Activated naive CD8-positive, alpha-beta T cell treated with anti-CD3 and anti-CD28 coated beads, Interleukin-2, amount 50 U/mL, for 24 hours (primary cell): ENCODE measurements at regions not wholly inside any gene's neighbourhood (a gene's known extent, or its start where the extent isn't known, plus 50 kb on each side); places are given as distances from the start of the nearest gene placed in this dataset.

Experiments
- ATAC-seq: fragments of 150-1000 bp; cut with Tn5 transposase; one replicate; pipeline ENCODE4 v1.10.0; 2021
- DNase-seq: peaks from one replicate; pipeline ENCODE4 v3.0.0; 2021
- H3K27ac Mint-ChIP-seq: one replicate; pipeline ENCODE4 v1.8.0; 2021; ENCODE audit warnings: mild to moderate bottlenecking, mixed read lengths
- H3K27me3 Mint-ChIP-seq: one replicate; pipeline ENCODE4 v1.8.0; 2021; ENCODE audit warnings: mixed read lengths
- H3K36me3 Mint-ChIP-seq: one replicate; pipeline ENCODE4 v1.8.0; 2021; ENCODE audit warnings: low read depth, mixed read lengths
- H3K4me1 Mint-ChIP-seq: one replicate; pipeline ENCODE4 v1.8.0; 2021; ENCODE audit warnings: mixed read lengths
- H3K4me3 Mint-ChIP-seq: one replicate; pipeline ENCODE4 v1.8.0; 2021; ENCODE audit warnings: mild to moderate bottlenecking, moderate library complexity, mixed read lengths
- H3K9me3 Mint-ChIP-seq: one replicate; pipeline ENCODE4 v1.8.0; 2021; ENCODE audit warnings: mixed read lengths

DNA sequence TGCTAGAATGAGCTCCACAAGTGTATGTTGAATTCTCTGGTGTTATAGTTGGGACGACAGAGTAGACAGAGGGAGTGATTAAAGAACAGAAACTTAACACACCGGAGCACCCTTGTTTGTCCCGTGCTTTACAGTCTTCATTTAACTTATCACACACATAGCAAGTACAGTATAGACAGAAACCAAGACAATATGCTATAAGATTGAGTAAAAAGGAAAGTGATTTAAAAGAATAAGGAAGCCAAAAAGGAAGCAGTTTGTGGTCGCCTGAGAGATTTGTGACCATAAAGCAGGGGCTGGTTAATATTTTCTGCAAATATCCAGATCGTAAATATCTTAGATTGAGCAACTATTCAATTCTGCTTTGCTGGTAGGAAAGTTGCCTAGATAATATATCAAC, 1128.4 kb downstream of the TSN start:
- no peaks in the 10 kb centered on the region for H3K4me1 Mint-ChIP-seq
- DNase-seq (no peak), ATAC-seq (no peak)
- no peak overlapping the region for H3K4me3 Mint-ChIP-seq
- H3K27ac Mint-ChIP-seq, result no peak overlapping the region
- H3K27me3 Mint-ChIP-seq, result no peaks in the 10 kb centered on the region
- no peaks in the 10 kb centered on the region for H3K36me3 Mint-ChIP-seq
- H3K9me3 Mint-ChIP-seq, result peaks cover 9% of the 10 kb centered on the region

DNA sequence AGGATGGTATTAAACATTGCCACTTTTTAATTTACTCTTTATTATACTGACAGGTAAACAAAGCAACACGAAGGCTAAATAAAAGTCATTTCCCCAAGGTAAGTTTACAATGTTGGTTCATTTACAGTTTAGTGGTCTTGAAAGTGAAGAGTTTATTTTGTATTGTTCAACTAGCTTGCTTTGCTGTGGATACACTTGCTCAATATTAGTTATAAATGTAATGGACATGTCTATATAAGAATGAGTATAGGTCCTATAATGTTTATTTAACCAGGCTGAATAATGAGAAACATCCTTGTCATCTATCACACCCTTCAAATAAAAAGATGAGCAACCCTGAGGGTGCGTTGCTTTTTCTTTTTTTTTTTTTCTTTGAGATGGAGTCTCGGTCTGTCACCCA, 1129.4 kb downstream of the TSN start:
- Mint-ChIP-seq H3K4me1 (no peaks in the 10 kb centered on the region), H3K27me3 (no peaks in the 10 kb centered on the region), H3K27ac (no peak overlapping the region), H3K36me3 (no peaks in the 10 kb centered on the region), H3K9me3 (peaks cover 9% of the 10 kb centered on the region), H3K4me3 (no peak overlapping the region)
- no peak for ATAC-seq
- no peak for DNase-seq

DNA sequence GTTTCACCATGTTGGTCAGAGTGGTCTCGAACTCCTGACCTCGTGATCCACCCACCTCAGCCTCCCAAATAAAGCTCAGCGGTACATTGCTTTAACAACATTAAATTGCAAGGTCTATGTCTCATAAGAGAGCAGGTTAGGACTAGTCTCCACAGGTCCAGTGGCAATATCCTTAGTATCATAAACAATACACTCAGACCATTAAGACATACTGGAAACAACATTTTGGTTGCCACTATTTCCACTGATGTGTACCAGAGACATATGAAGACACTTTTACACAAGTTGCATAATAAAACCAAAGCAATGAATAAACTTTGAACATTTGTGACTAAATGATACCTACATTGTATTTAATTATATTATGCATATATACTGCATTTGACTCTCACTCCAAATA, 1130.0 kb downstream of the TSN start:
- no peak overlapping the region for H3K27ac Mint-ChIP-seq
- no peaks in the 10 kb centered on the region for H3K36me3 Mint-ChIP-seq
- no peak for DNase-seq
- H3K9me3 Mint-ChIP-seq, result peaks cover 9% of the 10 kb centered on the region
- H3K27me3 Mint-ChIP-seq, result no peaks in the 10 kb centered on the region
- no peak for ATAC-seq
- H3K4me3 Mint-ChIP-seq, result no peak overlapping the region
- no peaks in the 10 kb centered on the region for H3K4me1 Mint-ChIP-seq

DNA sequence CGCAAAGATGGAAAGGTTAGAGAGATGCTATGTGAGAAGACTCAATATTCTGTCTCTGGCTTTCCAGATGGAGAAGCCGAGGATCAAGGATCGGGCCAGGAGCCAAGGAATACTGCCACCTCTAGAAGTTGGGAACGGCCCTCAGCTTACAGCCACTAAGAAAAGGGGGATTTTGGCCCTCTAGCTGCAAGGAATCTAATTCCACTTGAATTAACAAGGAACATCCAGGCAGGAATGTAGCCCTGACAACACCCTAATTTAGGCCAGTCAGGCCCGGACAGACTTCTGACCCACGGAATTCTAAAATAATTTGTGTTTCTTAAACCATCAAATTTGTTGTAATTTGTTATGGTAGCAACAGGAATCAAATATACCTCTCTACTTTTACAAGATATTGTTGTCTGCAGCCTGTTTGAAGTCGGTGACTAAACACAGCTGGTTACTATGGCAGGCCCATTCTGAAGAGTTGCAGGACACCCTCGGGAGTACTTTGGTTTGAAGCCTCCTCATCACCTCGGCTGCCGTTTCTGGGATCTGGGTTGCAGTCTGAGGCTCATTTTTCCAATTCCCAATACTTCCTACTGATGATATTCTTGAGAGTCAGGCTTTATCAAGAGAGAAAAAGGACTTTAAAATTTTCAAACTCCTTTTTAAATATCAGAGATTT, 1131.2 kb downstream of the TSN start:
- ATAC-seq, result no peak
- H3K36me3 Mint-ChIP-seq, result no peaks in the 10 kb centered on the region
- H3K4me3 Mint-ChIP-seq, result no peak overlapping the region
- no peak for DNase-seq
- no peaks in the 10 kb centered on the region for H3K4me1 Mint-ChIP-seq
- H3K9me3 Mint-ChIP-seq, result no peaks in the 10 kb centered on the region
- H3K27ac Mint-ChIP-seq, result no peak overlapping the region
- H3K27me3 Mint-ChIP-seq, result no peaks in the 10 kb centered on the region

DNA sequence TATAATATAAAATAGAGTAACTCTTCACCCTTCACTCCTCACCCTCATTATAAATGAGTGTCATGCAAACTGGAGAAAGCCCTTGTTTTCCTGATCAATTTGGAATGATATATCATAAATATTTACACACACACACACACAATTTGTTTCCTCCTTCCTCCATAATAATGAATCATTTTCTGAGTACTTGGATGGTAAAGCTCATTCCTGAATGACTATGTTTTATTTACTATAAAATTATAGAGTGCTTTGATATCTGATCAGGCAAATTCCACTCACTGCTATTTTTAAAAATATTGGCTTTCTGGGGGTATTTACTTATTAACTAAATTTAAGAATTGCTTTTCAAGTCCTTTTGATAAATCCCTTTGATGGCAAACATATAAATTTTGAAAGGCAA, 1125.5 kb upstream of the CNTNAP5 start:
- no peak overlapping the region for H3K27ac Mint-ChIP-seq
- DNase-seq (no peak), ATAC-seq (no peak)
- H3K9me3 Mint-ChIP-seq, result peaks cover 10% of the 10 kb centered on the region
- H3K4me3 Mint-ChIP-seq, result no peak overlapping the region
- no peaks in the 10 kb centered on the region for H3K27me3 Mint-ChIP-seq
- no peaks in the 10 kb centered on the region for H3K36me3 Mint-ChIP-seq
- H3K4me1 Mint-ChIP-seq, result no peaks in the 10 kb centered on the region

DNA sequence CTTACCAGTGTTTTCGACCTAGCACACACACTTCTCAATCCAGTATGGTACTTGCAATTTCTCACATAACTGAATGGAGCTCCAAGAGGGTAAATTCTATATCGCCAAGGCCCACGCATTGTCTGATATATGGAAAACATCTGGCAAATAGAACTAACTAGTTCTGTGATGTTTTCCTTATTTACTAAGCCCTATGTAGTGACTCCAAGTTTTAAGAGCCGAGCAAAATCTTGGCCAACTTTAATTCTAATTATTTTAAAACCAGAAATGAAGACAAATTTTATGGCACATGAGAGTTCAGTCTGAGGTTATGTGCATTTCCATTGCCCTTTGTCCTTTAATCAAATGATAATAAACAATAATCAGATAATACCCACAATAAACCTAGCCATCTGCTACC, 1119.7 kb upstream of the CNTNAP5 start:
- H3K4me3 Mint-ChIP-seq, result no peak overlapping the region
- ATAC-seq (no peak), DNase-seq (no peak)
- H3K36me3 Mint-ChIP-seq, result no peaks in the 10 kb centered on the region
- peaks cover 3% of the 10 kb centered on the region for H3K9me3 Mint-ChIP-seq
- no peak overlapping the region for H3K27ac Mint-ChIP-seq
- no peaks in the 10 kb centered on the region for H3K27me3 Mint-ChIP-seq
- no peaks in the 10 kb centered on the region for H3K4me1 Mint-ChIP-seq

DNA sequence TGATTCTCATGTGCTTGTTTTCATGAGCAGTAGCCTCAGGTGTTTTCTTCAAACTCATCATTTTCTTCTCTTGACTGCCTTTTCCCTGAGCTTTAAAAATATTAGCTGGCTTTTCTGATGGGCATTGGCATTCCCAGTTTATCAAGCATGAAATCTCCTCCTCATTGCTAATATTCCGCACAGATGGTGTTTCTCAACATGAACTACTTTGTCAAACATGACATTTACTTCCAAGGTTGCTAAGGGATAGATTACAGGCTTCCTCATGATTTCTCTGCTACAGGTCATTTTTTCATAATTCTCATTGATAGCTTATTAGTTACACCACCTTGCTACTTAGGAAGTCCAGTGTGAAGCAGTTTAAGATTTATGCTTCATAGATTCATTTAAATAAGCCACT, 1116.9 kb upstream of the CNTNAP5 start:
- Mint-ChIP-seq H3K4me1 (no peaks in the 10 kb centered on the region), H3K27ac (no peak overlapping the region), H3K36me3 (no peaks in the 10 kb centered on the region), H3K9me3 (peaks cover 7% of the 10 kb centered on the region), H3K4me3 (no peak overlapping the region), H3K27me3 (no peaks in the 10 kb centered on the region)
- DNase-seq (no peak), ATAC-seq (no peak)

DNA sequence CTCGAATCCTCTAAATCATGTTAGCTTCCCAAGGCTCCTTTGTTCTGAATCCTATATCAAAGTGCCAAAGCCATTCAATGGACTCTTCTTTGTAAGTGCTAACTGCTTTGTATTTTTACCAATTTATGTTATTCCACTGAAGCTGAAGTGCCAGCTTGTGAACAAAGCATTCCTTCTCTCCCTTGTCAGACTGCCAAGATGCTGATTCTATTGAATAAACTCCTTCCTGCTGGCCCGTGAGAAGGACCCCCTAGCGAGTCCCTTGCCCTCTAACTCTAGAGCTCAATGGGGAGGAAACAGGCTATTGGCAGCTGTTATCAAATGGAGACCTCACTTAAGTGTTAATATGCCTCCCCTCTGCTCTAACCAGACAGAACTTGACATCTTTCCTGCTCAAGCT, 1097.9 kb upstream of the CNTNAP5 start:
- H3K27ac Mint-ChIP-seq, result no peak overlapping the region
- no peaks in the 10 kb centered on the region for H3K27me3 Mint-ChIP-seq
- no peaks in the 10 kb centered on the region for H3K36me3 Mint-ChIP-seq
- H3K4me3 Mint-ChIP-seq, result no peak overlapping the region
- ATAC-seq (no peak), DNase-seq (no peak)
- peaks cover 25% of the 10 kb centered on the region for H3K9me3 Mint-ChIP-seq
- no peaks in the 10 kb centered on the region for H3K4me1 Mint-ChIP-seq

DNA sequence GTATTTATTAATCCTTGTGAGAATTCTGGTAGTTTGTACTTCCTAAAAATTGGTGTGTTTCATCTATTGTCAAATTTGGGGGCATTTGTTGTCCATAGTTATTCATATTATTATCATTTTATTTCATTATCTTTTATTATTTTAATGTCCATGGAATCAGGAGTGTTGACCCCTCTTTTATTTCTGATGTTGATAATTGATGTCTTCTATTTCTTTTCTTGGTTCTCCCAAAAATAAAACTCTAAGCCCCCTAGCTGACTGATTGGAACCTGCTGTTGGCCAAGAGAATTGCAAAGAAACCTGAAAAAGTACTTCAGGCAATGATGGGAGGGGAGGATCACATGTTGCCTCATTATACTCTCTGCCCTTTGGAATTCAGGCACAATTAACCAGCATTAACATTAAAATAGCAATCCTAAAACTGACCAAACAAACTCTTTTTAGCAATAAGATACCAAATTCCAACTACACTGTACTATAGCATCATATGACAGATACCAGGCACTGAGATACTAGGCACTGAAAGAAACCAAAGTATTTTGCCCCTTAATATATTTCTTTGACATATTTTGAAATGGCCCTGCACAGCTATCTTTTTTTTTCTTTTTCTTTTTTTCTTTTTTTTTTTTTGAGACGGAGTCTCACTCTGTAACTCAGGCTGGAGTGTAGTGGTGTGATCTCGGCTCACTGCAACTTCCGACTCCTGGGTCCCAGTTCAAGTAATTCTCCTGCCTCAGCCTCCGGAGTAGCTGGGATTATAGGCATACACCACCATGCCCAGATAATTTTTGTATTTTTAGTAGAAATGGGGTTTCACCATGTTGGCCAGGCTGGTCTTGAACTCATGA, 1097.2 kb upstream of the CNTNAP5 start:
- Mint-ChIP-seq H3K27ac (no peak overlapping the region), H3K36me3 (no peaks in the 10 kb centered on the region), H3K27me3 (no peaks in the 10 kb centered on the region), H3K4me3 (no peak overlapping the region), H3K4me1 (no peaks in the 10 kb centered on the region), H3K9me3 (peaks cover 25% of the 10 kb centered on the region)
- DNase-seq, result no peak
- ATAC-seq, result no peak

DNA sequence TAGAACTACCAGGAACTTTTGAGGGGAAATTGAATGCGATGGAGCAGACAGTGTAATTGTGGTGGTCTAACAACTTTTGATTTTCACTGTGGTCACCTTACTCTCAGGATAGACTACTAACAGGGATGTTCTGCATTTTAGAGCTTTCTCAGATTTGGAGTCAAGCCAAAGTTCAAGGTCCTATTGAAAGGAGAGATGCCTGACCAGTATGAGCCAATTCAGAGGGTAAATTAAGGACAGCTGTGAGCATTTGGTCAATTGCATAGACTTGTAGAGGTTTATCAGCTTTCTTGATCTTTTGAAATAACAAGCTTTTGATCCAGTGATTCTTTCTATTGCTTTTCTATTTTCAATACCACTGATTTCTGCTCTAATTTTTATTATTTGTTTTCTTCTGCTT, 1095.7 kb upstream of the CNTNAP5 start:
- Mint-ChIP-seq H3K4me3 (no peak overlapping the region), H3K27me3 (no peaks in the 10 kb centered on the region), H3K27ac (no peak overlapping the region), H3K4me1 (no peaks in the 10 kb centered on the region), H3K36me3 (no peaks in the 10 kb centered on the region), H3K9me3 (peaks cover 21% of the 10 kb centered on the region)
- ATAC-seq, result no peak
- DNase-seq, result no peak

DNA sequence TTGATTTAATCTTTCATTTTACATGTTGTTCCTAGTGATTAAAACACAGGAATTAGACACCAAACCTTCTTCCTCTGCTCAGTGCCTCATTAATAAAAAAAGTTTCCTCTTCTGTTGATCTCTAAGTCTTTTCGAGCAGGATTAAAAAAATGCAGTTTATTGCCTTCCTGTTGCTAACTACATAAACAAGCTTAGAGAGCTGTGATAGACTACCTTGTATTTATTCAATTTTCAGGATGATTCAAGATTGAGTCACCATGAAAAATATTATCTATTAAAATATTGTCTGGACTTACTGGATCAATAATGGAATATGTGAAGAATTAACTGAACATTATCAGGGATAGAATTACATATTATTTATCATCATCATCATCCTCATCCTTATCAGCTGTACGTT, 1089.6 kb upstream of the CNTNAP5 start:
- H3K4me3 Mint-ChIP-seq, result no peak overlapping the region

DNA sequence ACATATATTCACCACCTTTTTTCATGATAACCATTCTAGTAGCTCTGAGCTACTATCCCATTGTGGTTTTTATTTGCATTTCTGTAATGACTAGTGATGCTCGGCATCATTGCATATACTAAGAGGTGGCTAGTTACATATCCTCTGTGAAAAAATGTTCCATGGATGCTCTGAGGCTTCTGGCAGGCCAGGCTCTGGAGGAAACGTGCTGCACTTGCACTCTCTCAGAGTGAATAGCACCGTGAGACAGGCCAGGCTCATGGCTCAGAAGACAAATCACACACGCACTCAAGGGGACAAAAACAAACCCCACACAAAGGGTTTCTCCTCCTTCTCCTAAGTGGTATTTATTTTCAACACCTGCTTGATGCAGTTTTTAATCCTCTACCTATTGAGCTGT, 1085.3 kb upstream of the CNTNAP5 start:
- Mint-ChIP-seq H3K9me3 (peaks cover 11% of the 10 kb centered on the region), H3K36me3 (no peaks in the 10 kb centered on the region), H3K27me3 (no peaks in the 10 kb centered on the region), H3K4me3 (no peak overlapping the region), H3K27ac (no peak overlapping the region), H3K4me1 (no peaks in the 10 kb centered on the region)
- no peak for DNase-seq
- no peak for ATAC-seq

More for the DNA sequence above, 1089.6 kb upstream of the CNTNAP5 start:
- Mint-ChIP-seq H3K4me1 (no peaks in the 10 kb centered on the region), H3K27ac (no peak overlapping the region), H3K9me3 (peaks cover 11% of the 10 kb centered on the region), H3K36me3 (no peaks in the 10 kb centered on the region), H3K27me3 (no peaks in the 10 kb centered on the region)
- DNase-seq (no peak), ATAC-seq (no peak)

DNA sequence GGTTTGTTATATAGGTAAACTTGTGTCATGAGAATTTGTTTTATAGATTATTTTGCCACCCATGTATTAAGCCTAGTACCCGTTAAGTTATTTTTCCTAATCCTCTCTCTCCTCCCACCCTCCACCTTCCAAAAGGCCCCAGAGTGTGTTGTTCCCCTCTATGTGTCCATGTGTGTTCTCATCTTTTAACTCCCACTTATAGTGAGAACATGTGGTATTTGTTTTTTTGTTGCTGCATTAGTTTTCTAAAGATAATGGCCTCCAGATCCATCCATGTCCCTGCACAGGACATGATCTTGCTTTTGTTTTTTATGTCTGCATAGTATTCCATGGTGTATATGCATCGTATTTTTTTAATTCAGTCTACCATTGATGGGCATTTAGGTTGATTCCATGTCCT, 1075.6 kb upstream of the CNTNAP5 start:
- no peaks in the 10 kb centered on the region for H3K36me3 Mint-ChIP-seq
- no peak overlapping the region for H3K4me3 Mint-ChIP-seq
- no peaks in the 10 kb centered on the region for H3K27me3 Mint-ChIP-seq
- no peak for ATAC-seq
- peaks cover 21% of the 10 kb centered on the region for H3K9me3 Mint-ChIP-seq
- no peak overlapping the region for H3K27ac Mint-ChIP-seq
- no peaks in the 10 kb centered on the region for H3K4me1 Mint-ChIP-seq
- no peak for DNase-seq

DNA sequence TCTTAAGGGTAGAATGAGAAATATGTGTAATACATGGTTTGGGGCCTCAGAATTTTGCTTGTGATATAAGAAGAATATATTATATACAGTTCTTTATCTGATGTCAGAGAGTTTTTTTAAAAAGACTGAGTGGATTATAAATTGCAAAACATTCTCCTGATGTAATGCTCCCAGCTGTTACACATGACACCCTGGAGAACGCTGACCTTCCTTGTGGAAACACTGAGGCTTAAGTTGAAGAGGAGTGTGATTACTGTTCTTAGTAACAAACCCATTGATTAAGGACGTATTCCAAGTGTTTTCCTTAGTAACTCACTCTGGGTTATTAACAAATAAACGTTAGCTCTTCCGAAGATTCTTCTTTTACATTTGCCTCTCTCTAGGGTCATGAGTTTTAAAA, 1069.3 kb upstream of the CNTNAP5 start:
- H3K27me3 Mint-ChIP-seq, result no peaks in the 10 kb centered on the region
- DNase-seq (no peak), ATAC-seq (no peak)
- H3K9me3 Mint-ChIP-seq, result peaks cover 6% of the 10 kb centered on the region
- H3K4me1 Mint-ChIP-seq, result no peaks in the 10 kb centered on the region
- no peaks in the 10 kb centered on the region for H3K36me3 Mint-ChIP-seq
- H3K4me3 Mint-ChIP-seq, result no peak overlapping the region
- no peak overlapping the region for H3K27ac Mint-ChIP-seq

DNA sequence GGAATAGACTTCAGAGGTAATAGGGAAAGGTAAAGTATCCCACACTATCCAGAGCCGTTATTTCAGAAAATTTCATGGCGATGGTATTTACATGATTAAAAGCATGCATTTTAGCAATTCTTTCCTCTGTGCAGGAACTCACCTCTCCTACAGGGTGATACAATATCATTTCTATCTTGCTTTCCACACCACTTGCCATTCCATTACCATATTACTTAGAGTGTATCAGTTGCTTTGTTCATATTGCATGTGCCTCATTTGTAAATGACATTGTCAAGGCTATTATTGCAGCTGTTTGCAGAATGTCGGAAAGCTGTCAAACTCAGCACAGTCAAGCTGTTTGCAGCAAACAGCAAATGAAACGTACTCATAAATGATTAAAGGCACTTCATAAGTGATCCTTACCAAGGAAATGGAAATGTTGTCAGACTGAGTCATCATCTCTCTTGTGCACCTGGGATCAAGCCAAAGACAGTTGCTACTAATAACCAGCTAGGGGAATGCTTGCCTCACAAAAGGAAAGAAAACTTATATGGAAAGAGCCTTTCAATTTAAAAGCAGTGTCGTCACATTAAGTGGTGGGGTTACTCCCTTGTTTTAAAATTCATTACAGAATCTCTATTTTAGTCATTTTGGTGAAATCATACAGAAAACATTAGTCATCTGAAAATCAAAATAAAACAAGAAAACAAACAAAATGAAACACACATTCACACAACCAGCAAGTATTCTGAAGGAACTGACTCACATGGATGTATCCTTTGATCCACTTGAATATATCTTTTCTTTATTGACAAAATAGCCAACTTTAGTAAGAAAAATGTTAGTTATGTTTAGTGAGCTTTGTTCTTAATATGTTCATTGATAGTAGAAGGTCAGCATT, 1064.1 kb upstream of the CNTNAP5 start:
- Mint-ChIP-seq H3K27ac (no peak overlapping the region), H3K36me3 (no peaks in the 10 kb centered on the region), H3K9me3 (peaks cover 3% of the 10 kb centered on the region), H3K27me3 (no peaks in the 10 kb centered on the region), H3K4me3 (no peak overlapping the region), H3K4me1 (no peaks in the 10 kb centered on the region)
- DNase-seq, result no peak
- ATAC-seq, result no peak
